ENCODE measurements at regions not wholly inside any gene's neighbourhood (a gene's known extent, or its start where the extent isn't known, plus 50 kb on each side); places are given as distances from the start of the nearest gene placed in this dataset.

GRCh38 chr2:220510668-220511067 is 883.2 kb downstream of the SLC4A3 start:
- Histone ChIP-seq H4K20me1 (replicated peaks; ENCODE audit: control insufficient read depth, insufficient read depth, low read length) (no peaks in the 10 kb centered on the region), H3K4me2 (ENCODE audit: insufficient read depth, low read length) (no peak overlapping the region), H2AFZ (ENCODE audit: low read depth, low read length) (no peak overlapping the region), H3K9ac (ENCODE audit: insufficient read depth in 1 of 2, low read depth in 2 of 2, low read length in 2 of 2) (no peak overlapping the region), H3K4me1 (replicated peaks in 1 of 2; ENCODE audit: control insufficient read depth in 2 of 2, insufficient read depth in 2 of 2, low read length in 2 of 2) (no peaks in the 10 kb centered on the region), H3K27ac (ENCODE audit: extremely low read depth, low read depth, low read length) (no peak overlapping the region), H3K36me3 (ENCODE audit: control insufficient read depth, insufficient read depth, low read length) (no peaks in the 10 kb centered on the region), H3K9me1 (ENCODE audit: control insufficient read depth, insufficient read depth, low read length) (no peaks in the 10 kb centered on the region), H3K27me3 (ENCODE audit: control insufficient read depth in 2 of 2, insufficient read depth in 2 of 2, low read length in 2 of 2) (no peaks in the 10 kb centered on the region), H3K9me3 (replicated peaks; ENCODE audit: control insufficient read depth, insufficient read depth, low read depth, low read length) (no peaks in the 10 kb centered on the region), H3K4me3 (no peak overlapping the region), H3K79me2 (ENCODE audit: control insufficient read depth, insufficient read depth, low read length) (no peaks in the 10 kb centered on the region)
- ChIA-PET POLR2A (no interaction called here), CTCF (ENCODE audit: low intra/inter-chr PET ratio) (no interaction called here)
- 0% methylated on average over 1 of the region's 3 CpGs for WGBS (ENCODE audit: insufficient coverage, low coverage, missing lambda C conversion rate)
- no peak for TF ChIP-seq RBM15 (IDR thresholded peaks at IDR 0.05; ENCODE audit: insufficient read depth, low read length)
- TF ChIP-seq MAFK (IDR thresholded peaks at IDR 0.05; ENCODE audit: low read length), result no peak
- no peak for TF ChIP-seq SIX5 (IDR thresholded peaks at IDR 0.05; ENCODE audit: borderline replicate concordance in 1 of 2, insufficient read depth in 1 of 2, low read depth in 1 of 2, low read length in 2 of 2)
- no peak for TF ChIP-seq ZFP30 (CRISPR knock-in tag; IDR thresholded peaks at IDR 0.05; ENCODE audit: borderline replicate concordance)
- TF ChIP-seq HNRNPH1 (optimal IDR thresholded peaks at IDR 0.05; ENCODE audit: low read depth, low read length), result no peak
- TF ChIP-seq MAFF (IDR thresholded peaks at IDR 0.05; ENCODE audit: low read length), result no peak
- no peak for TF ChIP-seq FOXJ2 (tag; IDR thresholded peaks at IDR 0.05)
- TF ChIP-seq CC2D1A (IDR thresholded peaks at IDR 0.05), result no peak
- no peak for TF ChIP-seq ZNF830 (CRISPR knock-in tag; IDR thresholded peaks at IDR 0.05)
- no peak for TF ChIP-seq CEBPG (CRISPR knock-in tag; IDR thresholded peaks at IDR 0.05)
- no peak for TF ChIP-seq CEBPG (tag; conservative IDR thresholded peaks at IDR 0.05 in 1 of 2, IDR thresholded peaks at IDR 0.05 in 1 of 2)
- FAIRE-seq, result no peak
- in situ Hi-C loops (cut with MboI), result no loop called here
- intact Hi-C loops (cut with micrococcal nuclease), result no loop called here
- no peak for DNase-seq (ENCODE audit: extremely low read depth in 1 of 4, low spot score in 3 of 4)
- no peak for ATAC-seq
- BruUV-seq (replicated peaks), result no TSS peak

Data from K562 (cell line).